Activated T-helper 9 cell treated with anti-CD3 and anti-CD28 coated beads, Interleukin-2, amount 50 U/mL, for 16 hours (primary cell): ENCODE measurements at regions not wholly inside any gene's neighbourhood (a gene's known extent, or its start where the extent isn't known, plus 50 kb on each side); places are given as distances from the start of the nearest gene placed in this dataset.
"Not testable (repeated sequence)": the region's sequence is repeated elsewhere in the genome, so short reads cannot be mapped to it uniquely, and the experiment has no call there.

Experiments used
- DNase-seq: peaks from one replicate; pipeline ENCODE4 v3.0.0-alpha.2; 2020; ENCODE audit warnings: low read depth

DNA sequence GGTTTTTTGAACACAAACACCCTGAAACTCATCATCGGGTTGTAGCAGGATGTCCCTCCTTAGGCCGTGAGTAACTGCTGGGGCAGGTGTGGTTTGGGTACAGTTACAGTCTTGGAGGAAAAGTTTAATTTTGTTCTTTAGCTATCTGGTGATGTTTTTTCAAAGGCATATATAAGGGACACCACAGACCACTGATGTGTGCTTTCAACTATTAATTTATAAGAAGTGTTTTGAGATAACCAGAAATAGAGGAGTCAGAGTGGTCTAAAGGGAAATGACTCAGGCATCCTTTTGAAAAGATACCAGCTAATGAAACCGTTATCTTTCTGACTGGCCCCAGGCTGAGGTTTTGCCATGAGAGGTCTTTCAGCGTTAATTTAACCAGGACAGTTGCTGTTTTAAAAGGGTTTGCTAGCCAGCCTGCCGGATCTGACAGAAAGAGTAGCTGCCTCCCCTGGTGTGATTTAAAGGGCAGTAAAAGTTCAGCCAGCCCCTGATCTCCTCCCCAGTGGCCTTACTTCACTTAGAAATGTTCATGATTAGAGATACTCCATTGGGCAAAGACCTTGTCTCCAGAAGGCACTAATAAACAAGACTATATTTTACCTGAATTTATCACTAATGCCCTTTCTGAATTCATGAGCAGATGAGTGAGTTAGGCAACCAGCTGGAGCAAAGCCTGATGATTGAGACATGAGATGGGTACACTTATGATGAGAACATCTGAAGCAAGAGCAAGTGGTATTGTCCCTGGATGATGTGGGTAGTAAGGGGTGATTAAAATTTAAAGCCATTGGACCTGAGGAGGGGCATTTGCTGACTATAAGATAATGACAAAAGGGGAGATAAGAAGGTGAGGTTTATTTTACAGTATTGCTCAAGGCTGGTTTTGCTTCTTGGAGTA, 482.5 kb upstream of the TBL1XR1 start:
- DNase-seq, result no peak

GRCh38 chr3:177680472-177680821, 483.2 kb upstream of the TBL1XR1 start:
- no peak for DNase-seq

DNA sequence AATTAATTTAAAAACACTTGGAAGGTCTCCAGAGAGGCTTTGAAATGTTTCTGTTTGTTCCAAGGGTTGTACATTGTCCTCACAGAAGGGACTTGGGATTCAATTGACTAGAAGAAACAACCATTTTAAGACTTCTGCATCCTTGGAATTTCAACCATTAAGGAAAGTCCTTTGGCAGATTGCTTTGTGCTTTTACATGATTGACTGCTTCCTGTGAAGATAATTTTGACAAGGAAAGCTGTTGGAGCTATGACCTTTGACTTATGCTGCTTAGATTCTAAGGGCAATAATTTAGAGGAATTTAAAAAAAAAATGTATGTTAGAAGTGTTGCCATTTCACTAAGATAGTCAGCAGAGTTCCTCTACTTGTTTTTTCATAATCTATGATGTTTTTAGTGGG, 483.9 kb upstream of the TBL1XR1 start:
- DNase-seq, result no peak

- no peak for DNase-seq
Observed at GRCh38 chr3:177681852-177682251, 484.6 kb upstream of the TBL1XR1 start.

- DNase-seq, result no peak
Observed at GRCh38 chr3:177683586-177683985, 486.3 kb upstream of the TBL1XR1 start.

DNA sequence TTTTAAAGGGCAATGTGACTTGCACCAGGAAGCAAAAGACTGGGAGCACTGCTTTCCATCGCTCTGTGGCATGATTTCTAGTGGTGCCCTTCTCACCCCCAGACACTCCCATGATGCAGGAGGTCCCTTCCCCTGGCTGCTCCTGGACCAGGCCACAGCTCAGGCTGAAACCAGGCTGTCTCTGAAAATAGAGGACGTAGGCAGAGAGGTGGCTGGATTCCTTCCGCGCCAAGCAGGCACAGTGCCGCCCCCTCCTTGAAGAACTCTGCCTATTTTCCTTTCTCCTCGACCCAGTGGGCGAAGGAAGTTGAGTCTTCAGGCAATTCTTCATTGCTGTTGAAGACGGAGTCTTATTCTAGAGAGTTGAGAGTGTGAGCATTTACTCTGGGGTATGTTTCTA, 489.4 kb upstream of the TBL1XR1 start:
- DNase-seq, result no peak

DNA sequence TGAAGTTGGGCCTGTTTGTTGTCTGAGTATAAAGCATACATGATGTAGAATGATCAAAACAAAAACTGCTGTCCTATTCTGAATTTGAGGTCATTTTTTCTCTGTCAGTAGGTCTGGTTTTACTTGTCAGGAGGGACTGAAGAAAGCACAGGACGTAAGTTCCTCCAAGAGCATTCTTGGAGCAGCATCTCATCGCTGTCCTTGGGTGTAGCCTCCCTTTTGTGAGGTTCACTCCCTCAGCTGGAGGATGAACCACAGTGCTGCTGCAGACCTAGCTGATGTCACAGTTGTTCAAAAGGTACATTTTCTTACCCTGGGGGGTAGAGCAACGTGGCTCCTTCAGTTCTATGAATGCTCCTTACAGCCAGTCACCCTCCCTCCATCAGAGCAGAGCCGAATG, 490.0 kb upstream of the TBL1XR1 start:
- DNase-seq, result no peak

- no peak for DNase-seq
Observed at GRCh38 chr3:177688152-177688551, 490.9 kb upstream of the TBL1XR1 start.

DNA sequence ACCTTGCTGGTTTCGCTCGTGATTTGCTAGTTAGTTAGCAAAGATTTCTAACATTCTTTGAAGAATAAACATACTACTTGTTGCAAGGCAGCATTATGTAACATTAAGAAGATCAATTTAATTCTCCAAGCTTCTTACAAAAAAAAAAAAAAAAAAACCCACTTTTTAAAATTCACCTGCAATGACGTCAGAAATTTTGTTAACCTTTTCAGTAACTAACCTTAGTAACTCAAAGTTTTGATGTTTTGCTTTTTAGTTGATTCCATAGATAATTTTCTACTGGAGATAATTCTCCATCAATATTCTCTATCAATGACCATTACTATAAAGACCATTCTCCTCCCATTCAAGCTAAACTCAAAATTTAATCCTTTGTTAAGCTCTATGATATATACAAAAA, 491.8 kb upstream of the TBL1XR1 start:
- DNase-seq, result no peak

- DNase-seq, result no peak
Observed at GRCh38 chr3:177689869-177690268, 492.6 kb upstream of the TBL1XR1 start.

DNA sequence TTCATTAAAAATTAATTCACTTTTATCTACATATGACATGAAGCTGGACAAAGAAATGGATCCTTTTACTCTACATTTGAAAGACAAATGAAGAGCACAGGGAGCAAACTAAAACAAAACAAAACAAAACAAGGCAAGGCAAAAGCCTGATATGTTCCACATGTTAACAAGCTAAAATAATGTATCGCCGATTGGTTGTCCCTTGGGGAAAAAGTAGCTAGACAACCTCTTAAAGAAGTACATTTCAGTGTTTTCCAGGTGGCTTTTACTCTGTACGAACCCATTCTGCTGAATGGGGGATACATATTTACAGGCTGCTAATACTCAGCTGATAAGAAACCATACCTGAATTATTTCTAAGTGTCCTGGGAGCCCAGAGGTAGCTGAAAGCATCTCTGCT, 493.0 kb upstream of the TBL1XR1 start:
- DNase-seq, result no peak

DNA sequence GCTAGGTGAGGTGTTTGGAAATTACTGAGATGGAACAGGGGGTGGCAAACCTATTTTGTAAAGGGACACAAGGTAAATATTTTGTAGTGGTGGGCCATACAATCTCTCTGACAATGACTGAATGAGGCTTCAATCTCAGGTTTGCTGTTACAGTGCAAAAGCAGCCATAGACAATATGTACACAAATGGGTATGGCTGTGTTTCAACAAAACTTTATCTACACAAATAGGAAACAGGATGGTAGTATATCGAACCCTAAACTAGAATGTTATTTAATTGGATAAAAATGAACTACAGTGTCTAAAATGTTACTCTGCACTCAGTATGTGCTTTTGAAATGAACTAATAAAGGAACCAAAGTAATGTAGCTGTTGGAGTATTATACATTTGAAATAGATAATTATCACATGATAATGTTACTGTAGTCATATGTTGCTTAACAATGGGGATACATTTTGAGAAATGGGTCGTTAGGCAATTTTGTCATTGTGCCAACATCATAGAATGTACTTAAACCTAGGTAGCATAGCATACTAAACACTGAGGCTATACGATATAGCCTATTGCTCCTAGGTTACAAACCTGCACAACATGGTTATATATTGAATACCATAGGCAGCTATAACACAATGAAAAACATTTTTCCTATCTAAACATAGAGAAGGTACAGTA, 495.2 kb upstream of the TBL1XR1 start:
- DNase-seq, result no peak

- no peak for DNase-seq
Observed at GRCh38 chr3:177693616-177694264, 496.5 kb upstream of the TBL1XR1 start.

- DNase-seq, result no peak
Observed at GRCh38 chr3:177694316-177694715, 497.0 kb upstream of the TBL1XR1 start.

GRCh38 chr3:177694951-177695350, 497.7 kb upstream of the TBL1XR1 start:
- no peak for DNase-seq

DNA sequence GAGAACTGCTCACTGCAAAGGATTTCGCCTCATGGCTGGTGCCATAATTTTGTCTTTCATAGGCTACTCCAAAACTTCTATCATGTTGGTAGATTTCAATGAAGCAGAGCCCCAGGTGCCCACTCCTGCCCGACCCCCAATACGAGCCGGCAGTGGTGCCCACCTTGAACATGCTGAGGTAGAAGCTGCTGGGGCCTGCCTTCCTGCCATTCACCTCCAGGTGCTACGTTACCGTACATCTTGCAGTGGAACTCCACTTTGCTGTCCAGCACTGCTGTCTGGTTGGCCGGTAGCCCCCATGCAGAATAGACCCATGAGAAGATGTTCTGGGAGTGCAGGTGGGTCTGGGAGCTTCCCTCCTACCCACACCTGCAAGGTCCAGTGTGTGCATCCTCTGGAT, 502.8 kb upstream of the TBL1XR1 start:
- DNase-seq, result no peak

DNA sequence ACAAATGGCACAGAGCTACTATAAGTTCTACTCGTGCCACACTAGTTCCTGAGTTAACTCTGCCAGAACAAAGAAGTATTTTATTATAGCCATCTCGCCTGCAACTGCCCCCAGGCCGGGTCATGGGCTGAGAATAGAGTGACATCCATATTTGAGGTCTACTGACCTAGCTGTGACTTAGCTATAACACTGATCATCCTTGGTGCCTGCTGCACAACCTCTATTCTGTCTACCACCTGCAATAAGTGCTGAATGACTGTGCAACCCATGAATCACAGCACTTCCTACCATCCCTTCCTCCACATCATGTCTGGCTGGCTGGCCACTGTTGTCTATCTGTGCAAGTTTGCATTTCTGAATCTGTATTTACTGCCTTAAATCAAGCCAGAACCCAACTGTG, 506.5 kb upstream of the TBL1XR1 start:
- no peak for DNase-seq

DNA sequence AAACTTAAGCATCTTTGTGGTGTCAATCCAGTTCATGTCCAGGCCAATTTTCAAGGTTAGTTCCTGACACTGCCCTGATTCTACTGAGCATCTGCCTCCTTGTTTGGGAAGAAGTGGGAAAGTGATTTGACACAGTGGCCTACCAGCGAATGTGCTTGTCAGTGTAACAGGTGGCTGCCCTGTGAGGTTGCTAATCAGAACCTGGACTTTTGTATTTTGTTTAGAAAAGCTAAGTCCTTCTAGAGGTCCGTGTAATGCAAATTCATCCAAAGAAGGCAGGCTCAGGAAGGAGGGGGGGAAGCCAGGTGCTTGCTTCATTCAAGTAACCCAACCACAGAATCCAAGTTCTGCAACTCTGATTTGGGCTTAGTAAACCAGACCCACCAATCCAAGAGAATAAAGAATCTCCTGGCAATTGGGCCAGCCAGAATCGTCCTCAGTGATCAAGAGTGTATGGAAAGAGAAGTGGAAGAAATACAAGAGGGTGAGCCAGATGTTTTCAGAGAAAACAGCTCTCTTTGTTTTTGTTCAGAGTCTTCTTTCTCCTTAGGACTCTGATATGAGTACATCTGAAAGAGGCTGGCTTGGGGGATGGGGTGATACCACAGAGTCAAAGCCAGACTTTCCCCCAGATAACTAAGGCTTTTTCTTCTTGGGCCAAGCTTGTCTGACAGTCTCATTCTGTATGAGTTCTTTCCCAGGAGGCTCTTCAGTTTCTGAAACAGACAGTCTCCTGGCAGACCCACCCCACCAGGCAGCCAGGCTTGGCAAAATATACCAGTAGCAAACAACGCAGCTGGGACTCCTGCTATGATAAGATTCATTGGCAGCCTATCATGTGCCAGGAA, 508.9 kb upstream of the TBL1XR1 start:
- no peak for DNase-seq

DNA sequence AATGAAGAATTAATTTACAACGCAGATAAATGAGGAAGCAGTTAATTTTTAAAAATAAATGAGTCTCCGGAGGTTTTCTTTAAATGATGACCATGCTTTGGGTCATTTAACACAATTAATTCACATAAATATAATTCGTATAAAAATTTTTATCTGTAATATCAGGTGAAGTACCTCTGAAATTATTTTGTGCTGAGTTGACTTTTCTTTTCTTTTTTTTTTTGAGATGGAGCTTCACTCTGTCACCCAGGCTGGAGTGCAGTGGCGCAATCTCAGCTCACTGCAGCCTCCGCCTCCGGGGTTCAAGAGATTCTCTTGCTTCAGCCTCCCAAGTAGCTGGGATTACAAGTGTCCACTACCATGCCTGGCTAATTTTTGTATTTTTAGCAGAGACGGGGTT, 512.2 kb upstream of the TBL1XR1 start:
- not testable (repeated sequence) for DNase-seq

DNA sequence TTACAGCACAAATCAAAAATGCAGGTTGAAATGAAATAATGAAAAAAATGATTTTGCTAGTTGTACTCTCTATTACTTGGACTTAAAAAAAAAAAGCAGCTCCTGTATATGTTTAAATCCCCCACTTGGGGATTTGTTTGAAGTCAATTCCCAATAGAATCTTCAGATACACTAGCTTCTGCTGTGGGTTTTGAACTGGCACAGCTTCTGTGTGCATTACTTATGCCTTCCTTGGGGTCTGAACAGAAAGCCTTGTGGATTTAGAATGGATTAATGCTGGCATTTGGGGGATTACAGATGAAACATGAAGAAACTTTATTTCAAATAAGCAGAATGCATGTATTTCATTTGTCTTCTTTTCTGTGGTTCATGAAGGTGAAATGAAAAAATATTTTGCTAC, 513.2 kb upstream of the TBL1XR1 start:
- no peak for DNase-seq

DNA sequence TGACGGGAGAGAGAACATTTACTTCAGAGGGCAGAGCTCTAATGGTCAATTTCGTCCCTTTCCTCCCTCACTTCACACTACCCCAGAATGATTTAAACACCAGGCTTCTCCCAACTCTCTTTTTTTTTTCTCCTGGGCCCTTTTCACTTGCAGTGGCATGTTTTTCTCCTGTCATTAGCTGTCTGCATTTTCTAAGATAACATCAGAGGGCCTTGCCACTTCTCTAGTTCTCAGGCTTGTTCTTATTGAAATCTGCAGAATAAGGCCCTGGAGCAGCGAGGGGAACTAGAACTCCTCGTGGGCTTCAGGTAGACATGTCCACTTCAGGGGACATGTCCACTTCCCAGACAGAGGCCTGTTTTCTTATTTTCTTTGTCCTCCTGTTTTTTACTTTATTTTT, 514.4 kb upstream of the TBL1XR1 start:
- DNase-seq, result no peak
